Thyroid gland (tissue), 4 donors: ENCODE measurements at regions not wholly inside any gene's neighbourhood (a gene's known extent, or its start where the extent isn't known, plus 50 kb on each side); places are given as distances from the start of the nearest gene placed in this dataset.
"Not testable (repeated sequence)": the region's sequence is repeated elsewhere in the genome, so short reads cannot be mapped to it uniquely, and the experiment has no call there.

Experiments used
- DNase-seq, 2 donors: peaks; one replicate each; pipeline ENCODE4 v3.0.0-alpha.2; 2019
- H3K27ac ChIP-seq, 3 donors: fragments of 200-600 bp; sonication (generic); 1 replicate in 2 of 3; 2 replicates in 1 of 3; pipeline ENCODE4 v1.5.1; 2016 to 2019; ENCODE audit warnings: mild to moderate bottlenecking in 1 of 3, moderate library complexity in 1 of 3
- H3K27me3 ChIP-seq: fragments of 200-600 bp; sonication (generic); one replicate; pipeline ENCODE4 v1.5.1; 2019
- H3K36me3 ChIP-seq, 2 donors: fragments of 200-600 bp; sonication (generic); one replicate each; pipeline ENCODE4 v1.5.1; 2016 to 2019
- H3K4me1 ChIP-seq, 2 donors: fragments of 200-600 bp; sonication (generic); one replicate each; pipeline ENCODE4 v1.5.1; 2017 to 2019
- H3K4me3 ChIP-seq, 3 donors: fragments of 200-600 bp; sonication (generic); replicated peaks in 1 of 3; 1 replicate in 2 of 3; 2 replicates in 1 of 3; pipeline ENCODE4 v1.5.1; 2016; ENCODE audit warnings: mild to moderate bottlenecking in 1 of 3
- H3K9me3 ChIP-seq: fragments of 200-600 bp; sonication (generic); one replicate; pipeline ENCODE4 v1.5.1; 2017
- POLR2A ChIP-seq, 2 donors: fragments of 450-650 bp; IDR thresholded peaks; one replicate each; pipeline ENCODE4 v1.6.1; 2017; ENCODE audit warnings: antibody characterized with exemption in 2 of 2, mild to moderate bottlenecking in 2 of 2, moderate library complexity in 1 of 2
- WGBS, 2 donors: methylation state at CpG; one replicate each; pipeline ENCODE4 v1.1.5; 2017; 5-methylcytosine and 5-hydroxymethylcytosine counted together
- intact Hi-C: fragments of 100-400 bp; cut with DNase I; formaldehyde crosslinking; loops from one replicate; pipeline ENCODE4 v1.15.1; 2023
- TF ChIP-seq, protein P1 (sequence below), 6 experiments: fragments of 200-600 bp in 3 of 6; fragments of 450-650 bp in 3 of 6; sonication (generic) in 3 of 6; IDR thresholded peaks; one replicate each; pipeline ENCODE4 v1.5.1; 2016 to 2019; ENCODE audit warnings: antibody characterized with exemption in 6 of 6, mild to moderate bottlenecking in 2 of 6, inconsistent platforms in 1 of 6, moderate library complexity in 1 of 6

DNA sequence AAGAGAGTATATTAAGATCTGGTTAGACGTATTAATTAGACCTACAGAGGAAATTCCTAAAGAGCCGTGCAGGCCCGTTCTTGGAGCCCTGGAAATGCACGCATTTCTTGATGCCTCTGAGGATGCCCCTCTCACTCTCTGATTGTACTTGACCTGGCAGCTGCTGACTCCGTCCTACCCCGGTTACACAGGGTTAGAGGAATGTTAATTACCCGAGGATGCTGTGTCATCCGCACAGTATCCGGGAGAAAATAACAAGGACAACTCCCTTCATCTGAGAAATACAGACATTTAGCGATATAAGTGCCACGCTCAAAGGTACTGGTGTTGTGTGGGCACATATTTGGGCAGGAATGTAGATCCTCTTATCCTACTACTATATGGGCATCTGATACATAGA lies 404.6 kb upstream of the FAT1 start:
- Histone ChIP-seq H3K4me1 (no peaks in the 10 kb centered on the region), H3K4me3 (no peak overlapping the region), H3K9me3 (no peaks in the 10 kb centered on the region), H3K36me3 (no peaks in the 10 kb centered on the region), H3K27ac (no peak overlapping the region), H3K27me3 (no peaks in the 10 kb centered on the region)
- no peak for TF ChIP-seq POLR2A (IDR thresholded peaks at IDR 0.05)
- TF ChIP-seq, protein P1, sequence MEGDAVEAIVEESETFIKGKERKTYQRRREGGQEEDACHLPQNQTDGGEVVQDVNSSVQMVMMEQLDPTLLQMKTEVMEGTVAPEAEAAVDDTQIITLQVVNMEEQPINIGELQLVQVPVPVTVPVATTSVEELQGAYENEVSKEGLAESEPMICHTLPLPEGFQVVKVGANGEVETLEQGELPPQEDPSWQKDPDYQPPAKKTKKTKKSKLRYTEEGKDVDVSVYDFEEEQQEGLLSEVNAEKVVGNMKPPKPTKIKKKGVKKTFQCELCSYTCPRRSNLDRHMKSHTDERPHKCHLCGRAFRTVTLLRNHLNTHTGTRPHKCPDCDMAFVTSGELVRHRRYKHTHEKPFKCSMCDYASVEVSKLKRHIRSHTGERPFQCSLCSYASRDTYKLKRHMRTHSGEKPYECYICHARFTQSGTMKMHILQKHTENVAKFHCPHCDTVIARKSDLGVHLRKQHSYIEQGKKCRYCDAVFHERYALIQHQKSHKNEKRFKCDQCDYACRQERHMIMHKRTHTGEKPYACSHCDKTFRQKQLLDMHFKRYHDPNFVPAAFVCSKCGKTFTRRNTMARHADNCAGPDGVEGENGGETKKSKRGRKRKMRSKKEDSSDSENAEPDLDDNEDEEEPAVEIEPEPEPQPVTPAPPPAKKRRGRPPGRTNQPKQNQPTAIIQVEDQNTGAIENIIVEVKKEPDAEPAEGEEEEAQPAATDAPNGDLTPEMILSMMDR (IDR thresholded peaks at IDR 0.05) = no peak
- intact Hi-C loops = no loop called here
- no peak for DNase-seq
- 80% methylated on average over 11 of the region's 11 CpGs for WGBS, 2 donors

DNA sequence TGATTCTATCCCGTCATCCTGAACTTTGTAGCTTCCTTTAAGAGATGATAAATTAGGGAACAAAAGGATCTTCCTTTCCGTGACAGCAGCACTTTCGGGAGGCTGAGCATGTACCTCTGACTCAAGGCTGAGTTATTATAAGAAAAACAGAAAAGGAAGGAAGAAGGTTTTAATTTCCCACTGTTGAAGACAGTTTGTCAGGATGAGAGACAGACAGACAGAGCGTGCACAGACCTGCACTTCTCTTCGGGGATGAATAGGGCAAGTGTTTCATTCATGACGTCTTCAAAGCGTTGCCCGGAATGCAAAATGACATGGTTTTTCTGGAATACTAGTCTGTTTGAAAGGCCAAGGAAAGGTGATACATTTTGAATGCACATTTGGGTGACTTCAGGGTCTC lies 405.3 kb upstream of the FAT1 start:
- H3K27ac ChIP-seq = no peak overlapping the region
- H3K36me3 ChIP-seq = no peaks in the 10 kb centered on the region
- DNase-seq = no peak
- no peaks in the 10 kb centered on the region for H3K4me1 ChIP-seq
- H3K9me3 ChIP-seq = no peaks in the 10 kb centered on the region
- no peak for TF ChIP-seq POLR2A (IDR thresholded peaks at IDR 0.05)
- TF ChIP-seq, protein P1 (IDR thresholded peaks at IDR 0.05) = no peak
- H3K27me3 ChIP-seq = no peaks in the 10 kb centered on the region
- 61 to 70% methylated on average over 8 of the region's 8 CpGs for WGBS, 2 donors
- intact Hi-C loops = no loop called here
- no peak overlapping the region for H3K4me3 ChIP-seq

DNA sequence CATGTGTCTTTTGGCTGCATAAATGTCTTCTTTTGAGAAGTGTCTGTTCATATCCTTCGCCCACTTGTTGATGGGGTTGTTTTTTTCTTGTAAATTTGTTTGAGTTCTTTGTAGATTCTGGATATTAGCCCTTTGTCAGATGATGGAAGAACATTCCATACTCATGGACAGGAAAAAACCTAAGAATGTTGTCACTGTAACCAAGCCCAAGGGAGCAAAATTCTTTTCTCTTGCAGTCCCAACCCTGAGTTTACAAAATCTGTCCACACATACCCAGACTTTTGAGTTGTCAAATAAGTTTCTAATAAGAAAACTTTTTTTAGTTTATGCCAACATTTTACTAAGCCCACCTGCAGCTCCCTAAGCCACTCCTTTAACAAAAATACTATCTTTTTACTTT lies 408.2 kb upstream of the FAT1 start:
- WGBS, 2 donors = 86 to 97% methylated on average over 1 of the region's 1 CpG
- intact Hi-C loops, H3K27me3 ChIP-seq, H3K4me1 ChIP-seq, H3K9me3 ChIP-seq, H3K27ac ChIP-seq, DNase-seq, H3K36me3 ChIP-seq, H3K4me3 ChIP-seq: not testable (repeated sequence)

DNA sequence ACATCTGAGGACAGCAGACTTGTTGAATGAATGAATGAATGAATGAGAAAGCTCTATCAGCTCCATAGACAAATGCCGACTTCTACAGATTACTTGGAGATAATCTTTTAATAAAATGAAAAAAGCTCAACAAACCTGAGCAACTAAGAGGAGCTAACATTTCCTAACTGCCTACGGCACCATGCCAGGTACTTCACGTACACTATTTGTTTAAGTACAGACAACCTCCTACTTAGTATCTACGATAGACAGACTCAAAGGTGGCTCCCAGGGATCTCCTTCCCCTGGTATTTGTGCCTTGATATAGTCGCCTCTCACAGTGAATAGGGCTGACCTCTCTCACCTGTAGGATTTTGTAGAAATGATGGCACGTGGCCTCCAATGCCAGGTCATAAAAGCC lies 412.2 kb upstream of the FAT1 start:
- TF ChIP-seq POLR2A (IDR thresholded peaks at IDR 0.05) = no peak
- TF ChIP-seq, protein P1 (IDR thresholded peaks at IDR 0.05) = no peak
- Histone ChIP-seq H3K36me3 (no peaks in the 10 kb centered on the region), H3K9me3 (no peaks in the 10 kb centered on the region), H3K4me1 (no peaks in the 10 kb centered on the region), H3K27ac (no peak overlapping the region), H3K27me3 (no peaks in the 10 kb centered on the region), H3K4me3 (no peak overlapping the region)
- intact Hi-C loops = no loop called here
- WGBS, 2 donors = 30 to 57% methylated on average over 6 of the region's 6 CpGs
- peak in 1 of 2 donors; percentile 15 for DNase-seq

DNA sequence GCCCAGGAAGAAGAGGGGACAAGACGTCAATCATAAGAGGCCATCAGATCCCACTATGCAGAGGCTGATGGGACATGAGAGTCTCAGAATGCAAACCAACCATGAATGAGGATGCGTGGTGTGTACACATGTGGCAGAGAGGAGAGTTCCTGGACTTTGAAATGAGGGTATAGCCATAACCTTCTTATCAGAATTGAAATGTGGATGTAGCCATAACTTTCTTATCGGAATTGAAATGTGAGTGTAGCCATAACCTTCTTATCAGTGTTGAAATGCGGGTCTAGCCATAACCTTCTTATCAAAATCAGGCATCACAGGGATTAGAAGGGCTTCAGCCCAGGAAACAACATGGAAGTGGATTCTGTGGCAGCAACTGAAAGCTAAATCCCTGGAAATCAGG lies 415.5 kb upstream of the FAT1 start:
- H3K4me3 ChIP-seq = no peak overlapping the region
- H3K36me3 ChIP-seq = no peaks in the 10 kb centered on the region
- no peaks in the 10 kb centered on the region for H3K4me1 ChIP-seq
- H3K9me3 ChIP-seq = no peaks in the 10 kb centered on the region
- no peaks in the 10 kb centered on the region for H3K27me3 ChIP-seq
- intact Hi-C loops = no loop called here
- no peak overlapping the region for H3K27ac ChIP-seq
- WGBS, 2 donors = 81 to 85% methylated on average over 4 of the region's 4 CpGs
- no peak for DNase-seq
- TF ChIP-seq POLR2A (IDR thresholded peaks at IDR 0.05) = no peak
- TF ChIP-seq, protein P1 (IDR thresholded peaks at IDR 0.05) = no peak

DNA sequence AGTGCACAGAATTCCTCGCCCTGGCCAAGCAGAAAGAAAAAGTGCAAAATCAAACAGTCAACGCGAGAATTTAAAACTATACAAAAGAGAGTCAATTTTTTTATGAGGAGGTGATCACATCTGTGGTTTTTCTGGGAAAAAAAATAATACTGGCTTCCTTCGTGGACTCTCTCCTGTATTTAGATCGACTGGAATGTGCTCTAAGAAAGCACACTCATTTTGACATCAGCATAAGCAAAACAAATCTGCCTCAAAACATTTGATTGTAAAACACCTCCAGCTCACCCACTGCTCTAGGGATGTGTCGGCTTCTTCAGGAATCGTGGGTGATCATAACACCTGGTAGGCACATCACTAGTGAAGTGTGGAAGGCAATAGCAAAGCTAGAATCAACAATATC lies 417.4 kb upstream of the FAT1 start:
- intact Hi-C loops = no loop called here
- no peak for DNase-seq
- 66 to 68% methylated on average over 7 of the region's 7 CpGs for WGBS, 2 donors
- Histone ChIP-seq H3K36me3 (no peaks in the 10 kb centered on the region), H3K4me3 (no peak overlapping the region), H3K9me3 (no peaks in the 10 kb centered on the region), H3K27ac (no peak overlapping the region), H3K27me3 (no peaks in the 10 kb centered on the region), H3K4me1 (no peaks in the 10 kb centered on the region)
- TF ChIP-seq POLR2A (IDR thresholded peaks at IDR 0.05) = no peak
- TF ChIP-seq, protein P1 (IDR thresholded peaks at IDR 0.05) = no peak
